Endothelial cell (in vitro differentiated cells): ENCODE measurements at regions not wholly inside any gene's neighbourhood (a gene's known extent, or its start where the extent isn't known, plus 50 kb on each side); places are given as distances from the start of the nearest gene placed in this dataset.

Source experiments
- DNase-seq: peaks from one replicate; pipeline ENCODE4 v3.0.0; 2021; ENCODE audit warnings: low spot score
- H3K27ac Mint-ChIP-seq: one replicate; pipeline ENCODE4 v1.8.0; 2021; ENCODE audit warnings: mixed read lengths, inconsistent platforms; ENCODE audit not compliant: unreplicated experiment
- H3K27me3 Mint-ChIP-seq: one replicate; pipeline ENCODE4 v1.8.0; 2021; ENCODE audit warnings: mild to moderate bottlenecking, moderate library complexity, mixed read lengths, inconsistent platforms; ENCODE audit not compliant: unreplicated experiment
- H3K36me3 Mint-ChIP-seq: one replicate; pipeline ENCODE4 v1.8.0; 2021; ENCODE audit warnings: mild to moderate bottlenecking, low read depth, mixed read lengths, inconsistent platforms; ENCODE audit not compliant: unreplicated experiment
- H3K4me1 Mint-ChIP-seq: one replicate; pipeline ENCODE4 v1.8.0; 2021; ENCODE audit warnings: mild to moderate bottlenecking, mixed read lengths, inconsistent platforms; ENCODE audit not compliant: unreplicated experiment
- H3K4me3 Mint-ChIP-seq: one replicate; pipeline ENCODE4 v1.8.0; 2021; ENCODE audit warnings: mild to moderate bottlenecking, mixed read lengths, inconsistent platforms; ENCODE audit not compliant: unreplicated experiment
- H3K9me3 Mint-ChIP-seq: one replicate; pipeline ENCODE4 v1.8.0; 2021; ENCODE audit warnings: mixed read lengths, inconsistent platforms; ENCODE audit not compliant: unreplicated experiment
- CTCF ChIP-seq: fragments of 200-600 bp; sonication (generic); IDR thresholded peaks from one replicate; pipeline ENCODE4 v1.5.0; 2021; ENCODE audit warnings: antibody characterized with exemption; ENCODE audit not compliant: unreplicated experiment

- Mint-ChIP-seq H3K36me3 (no peaks in the 10 kb centered on the region), H3K27ac (no peak overlapping the region), H3K4me3 (no peak overlapping the region), H3K9me3 (no peaks in the 10 kb centered on the region), H3K27me3 (peaks cover 1% of the 10 kb centered on the region), H3K4me1 (no peaks in the 10 kb centered on the region)
- TF ChIP-seq CTCF = no peak
- DNase-seq = no peak
Measured at GRCh38 chr11:87391496-87391895, 353.8 kb downstream of the TMEM135 start.

GRCh38 chr11:87384078-87384729 is 346.5 kb downstream of the TMEM135 start:
- Mint-ChIP-seq H3K4me3 (no peak overlapping the region), H3K27ac (no peak overlapping the region), H3K9me3 (no peaks in the 10 kb centered on the region), H3K36me3 (peaks cover 13% of the 10 kb centered on the region), H3K27me3 (peaks cover 1% of the 10 kb centered on the region), H3K4me1 (peaks cover 3% of the 10 kb centered on the region)
- TF ChIP-seq CTCF = no peak
- no peak for DNase-seq

GRCh38 chr11:87374038-87374807 is 336.5 kb downstream of the TMEM135 start:
- peaks cover 22% of the 10 kb centered on the region for H3K36me3 Mint-ChIP-seq
- H3K27ac Mint-ChIP-seq = peak overlapping the region; percentile 12
- DNase-seq = no peak
- H3K27me3 Mint-ChIP-seq = peaks cover 2% of the 10 kb centered on the region
- H3K9me3 Mint-ChIP-seq = peaks cover 18% of the 10 kb centered on the region
- no peak for TF ChIP-seq CTCF
- no peak overlapping the region for H3K4me3 Mint-ChIP-seq
- peaks cover 35% of the 10 kb centered on the region for H3K4me1 Mint-ChIP-seq
